Panc1 (cell line): ENCODE measurements at regions not wholly inside any gene's neighbourhood (a gene's known extent, or its start where the extent isn't known, plus 50 kb on each side); places are given as distances from the start of the nearest gene placed in this dataset.

ENCODE experiments used
- ATAC-seq: fragments of 200-7000 bp; cut with Tn5 transposase; 2 replicates; pipeline ENCODE4 v1.9.1; 2020; ENCODE audit warnings: mild to moderate bottlenecking, moderate library complexity
- BruUV-seq: library from RNA; stranded (reverse); fragments of 400-500 nt; replicated peaks from 2 replicates; lab custom pipeline; 2021; lab: Mats Ljungman, UMichigan
- CTCF ChIA-PET: fragments of 300-600 bp; sonication (Branson Sonifier 250); formaldehyde crosslinking; loops from one replicate; lab custom pipeline; 2022; ENCODE audit warnings: antibody characterized with exemption; lab: Charles Lee
- POLR2A ChIA-PET: fragments of 300-600 bp; sonication (Branson Sonifier 250); formaldehyde crosslinking; loops from one replicate; lab custom pipeline; 2022; ENCODE audit warnings: antibody characterized with exemption; lab: Charles Lee
- DNase-seq: peaks from one replicate; pipeline ENCODE4 v3.0.0-alpha.2; 2010; ENCODE audit warnings: low read depth, low spot score
- H3K27ac ChIP-seq: 2 replicates; pipeline ENCODE4 v1.5.1; 2011; ENCODE audit warnings: mild to moderate bottlenecking, low read length, inconsistent platforms
- H3K27me3 ChIP-seq: fragments of 200-500 bp; sonication (Bioruptor generic); 2 replicates; pipeline ENCODE4 v1.6.0; 2014; ENCODE audit warnings: low read length, inconsistent platforms; ENCODE audit not compliant: control insufficient read depth, insufficient read depth
- H3K36me3 ChIP-seq: fragments of 200-500 bp; sonication (Bioruptor generic); 2 replicates; pipeline ENCODE4 v1.5.1; 2014; ENCODE audit warnings: inconsistent platforms, mild to moderate bottlenecking, low read length, moderate library complexity; ENCODE audit not compliant: control insufficient read depth, insufficient read depth
- H3K4me1 ChIP-seq: 2 replicates; pipeline ENCODE4 v1.5.1; 2011; ENCODE audit warnings: inconsistent platforms, mild to moderate bottlenecking, low read length, moderate library complexity; ENCODE audit not compliant: control insufficient read depth, insufficient read depth
- H3K4me3 ChIP-seq, 2 experiments: 2 replicates each; pipeline ENCODE4 v1.5.1; 2011 to 2012; ENCODE audit warnings: low read depth in 2 of 2, low read length in 2 of 2, mild to moderate bottlenecking in 2 of 2, inconsistent platforms in 1 of 2, moderate library complexity in 1 of 2
- H3K9me3 ChIP-seq: fragments of 200-500 bp; sonication (Bioruptor generic); 2 replicates; pipeline ENCODE4 v1.5.1; 2014; ENCODE audit warnings: low read depth, mild to moderate bottlenecking, inconsistent platforms, low read length, moderate library complexity; ENCODE audit not compliant: control insufficient read depth, insufficient read depth
- CTCF ChIP-seq: fragments of 450-650 bp; IDR thresholded peaks from 2 replicates; pipeline ENCODE4 v1.5.1; 2017; ENCODE audit warnings: mild to moderate bottlenecking
- POLR2AphosphoS5 ChIP-seq: IDR thresholded peaks from 2 replicates; pipeline ENCODE4 v1.6.1; 2012; ENCODE audit warnings: mild to moderate bottlenecking, low read depth, low read length, moderate library complexity
- REST ChIP-seq, 2 experiments: IDR thresholded peaks; 2 replicates each; pipeline ENCODE4 v1.6.1; 2011 to 2012; ENCODE audit warnings: low read depth in 2 of 2, control low read depth in 1 of 2, low read length in 1 of 2, mild to moderate bottlenecking in 1 of 2, moderate library complexity in 1 of 2; ENCODE audit not compliant: insufficient read depth in 1 of 2
- SIN3A ChIP-seq: IDR thresholded peaks from 2 replicates; pipeline ENCODE4 v1.6.1; 2012; ENCODE audit warnings: low read depth, mild to moderate bottlenecking, low read length, moderate library complexity, borderline replicate concordance; ENCODE audit not compliant: insufficient read depth
- TCF7L2 ChIP-seq: IDR thresholded peaks from 2 replicates; pipeline ENCODE4 v1.6.1; 2011; ENCODE audit warnings: mild to moderate bottlenecking, low read depth, low read length, inconsistent platforms
- in situ Hi-C: cut with HindIII; loops from 2 replicates; pipeline ENCODE4 v1.10.0; 2016; ENCODE audit warnings: low sequenced_read_pairs, low pct_unique_long_range_greater_than_20kb
- intact Hi-C: fragments of 100-400 bp; cut with micrococcal nuclease; formaldehyde crosslinking; loops from one replicate; pipeline ENCODE4 v1.10.0; 2022; ENCODE audit not compliant: unreplicated experiment

GRCh38 chr6:90982051-90982450, 395.2 kb upstream of the MAP3K7 start:
- Histone ChIP-seq H3K36me3 (no peaks in the 10 kb centered on the region), H3K4me3 (no peak overlapping the region), H3K27me3 (no peaks in the 10 kb centered on the region), H3K4me1 (no peaks in the 10 kb centered on the region), H3K27ac (no peak overlapping the region), H3K9me3 (no peaks in the 10 kb centered on the region)
- BruUV-seq: no TSS peak
- CTCF ChIA-PET: no interaction called here
- DNase-seq (no peak), ATAC-seq (no peak)
- TF ChIP-seq TCF7L2 (no peak), SIN3A (no peak), POLR2AphosphoS5 (no peak), REST (IDR thresholded peaks at IDR 0.05; ENCODE audit: insufficient read depth in 1 of 2, low read depth in 2 of 2, low read length in 1 of 2) (no peak), CTCF (no peak)
- POLR2A ChIA-PET: no interaction called here
- in situ Hi-C loops: no loop called here
- intact Hi-C loops: no loop called here

GRCh38 chr6:90978046-90978445, 391.2 kb upstream of the MAP3K7 start:
- TF ChIP-seq SIN3A (no peak), POLR2AphosphoS5 (no peak), TCF7L2 (no peak), REST (IDR thresholded peaks at IDR 0.05; ENCODE audit: insufficient read depth in 1 of 2, low read depth in 2 of 2, low read length in 1 of 2) (no peak), CTCF (no peak)
- no peaks in the 10 kb centered on the region for H3K27me3 ChIP-seq
- no peak overlapping the region for H3K4me3 ChIP-seq
- H3K27ac ChIP-seq: no peak overlapping the region
- ChIA-PET CTCF (no interaction called here), POLR2A (no interaction called here)
- intact Hi-C loops (no loop called here), in situ Hi-C loops (no loop called here)
- H3K36me3 ChIP-seq: no peaks in the 10 kb centered on the region
- DNase-seq: no peak
- no TSS peak for BruUV-seq
- H3K9me3 ChIP-seq: no peaks in the 10 kb centered on the region
- H3K4me1 ChIP-seq: no peaks in the 10 kb centered on the region
- ATAC-seq: no peak
